B cell (primary cell): ENCODE measurements at regions not wholly inside any gene's neighbourhood (a gene's known extent, or its start where the extent isn't known, plus 50 kb on each side); places are given as distances from the start of the nearest gene placed in this dataset.

ENCODE experiments used
- ATAC-seq: fragments of 200-7000 bp; cut with Tn5 transposase; one replicate; pipeline ENCODE4 v1.10.0; 2021; ENCODE audit warnings: low read depth, mild to moderate bottlenecking, moderate number of reproducible peaks, moderate library complexity
- CTCF ChIA-PET: fragments of 350-600 bp; sonication (Branson Sonifier 250); formaldehyde crosslinking; loops from one replicate; lab custom pipeline; 2021; ENCODE audit warnings: antibody characterized with exemption, inconsistent platforms; lab: Charles Lee
- POLR2A ChIA-PET: fragments of 350-600 bp; sonication (Branson Sonifier 250); formaldehyde crosslinking; loops from one replicate; lab custom pipeline; 2021; ENCODE audit warnings: antibody characterized with exemption; lab: Charles Lee
- DNase-seq: peaks from one replicate; pipeline ENCODE4 v3.0.0; 2013
- H2AFZ ChIP-seq: 2 replicates; pipeline ENCODE4 v1.6.1; 2012; ENCODE audit warnings: mild to moderate bottlenecking, low read depth, low read length; ENCODE audit not compliant: insufficient read depth, poor library complexity, severe bottlenecking
- H3K27ac ChIP-seq, 2 donors: 1 replicate in 1 of 2; 2 replicates in 1 of 2; pipeline ENCODE4 v1.5.1; 2012 to 2013; ENCODE audit warnings: low read length in 2 of 2, mild to moderate bottlenecking in 2 of 2, moderate library complexity in 1 of 2
- H3K27me3 ChIP-seq, 4 experiments: fragments of 200-600 bp in 1 of 4; sonication (generic) in 1 of 4; replicated peaks in 1 of 4; 1 replicate in 2 of 4; 2 replicates in 2 of 4; pipeline versions ENCODE4 v1.6.1 to v1.7.0; 2013 to 2016; ENCODE audit warnings: low read length in 3 of 4, mild to moderate bottlenecking in 2 of 4, mixed read lengths in 1 of 4, moderate library complexity in 1 of 4; ENCODE audit not compliant: insufficient read depth in 4 of 4, control insufficient read depth in 3 of 4; ENCODE audit errors: control extremely low read depth in 1 of 4
- H3K36me3 ChIP-seq, 2 experiments: replicated peaks in 1 of 2; 1 replicate in 1 of 2; 2 replicates in 1 of 2; pipeline versions ENCODE4 v1.6.1 to v1.7.1; 2013; ENCODE audit warnings: low read length in 1 of 2; ENCODE audit not compliant: insufficient read depth in 2 of 2, control insufficient read depth in 1 of 2; ENCODE audit errors: control extremely low read depth in 1 of 2, extremely low read depth in 1 of 2
- H3K4me1 ChIP-seq, 2 donors: fragments of 200-600 bp in 1 of 2; sonication (generic) in 1 of 2; 1 replicate in 1 of 2; 2 replicates in 1 of 2; pipeline versions ENCODE4 v1.5.1 to v1.6.1; 2013 to 2017; ENCODE audit warnings: low read length in 2 of 2; ENCODE audit not compliant: control insufficient read depth in 2 of 2, insufficient read depth in 2 of 2
- H3K4me2 ChIP-seq: replicated peaks from 2 replicates; pipeline ENCODE3; 2012; ENCODE audit warnings: mild to moderate bottlenecking, low read depth, low read length; ENCODE audit not compliant: poor library complexity, severe bottlenecking
- H3K4me3 ChIP-seq, 5 experiments: fragments of 200-600 bp in 1 of 5; sonication (generic) in 1 of 5; 1 replicate in 3 of 5; 2 replicates in 2 of 5; pipeline versions ENCODE4 v1.5.1 to v1.7.0; 2011 to 2016; ENCODE audit warnings: low read length in 4 of 5, mild to moderate bottlenecking in 4 of 5, low read depth in 2 of 5, control low read depth in 1 of 5, moderate library complexity in 1 of 5; ENCODE audit not compliant: insufficient read depth in 1 of 5; ENCODE audit errors: control extremely low read depth in 1 of 5, extremely low read depth in 1 of 5
- H3K79me2 ChIP-seq: fragments of 200-600 bp; sonication (generic); one replicate; pipeline ENCODE4 v1.6.0; 2016; ENCODE audit warnings: low read length; ENCODE audit not compliant: control insufficient read depth, insufficient read depth
- H3K9ac ChIP-seq: fragments of 200-600 bp; sonication (generic); 2 replicates; pipeline ENCODE4 v1.6.1; 2017; ENCODE audit warnings: mild to moderate bottlenecking, low read length, moderate library complexity
- H3K9me3 ChIP-seq, 3 donors: one replicate each; pipeline versions ENCODE4 v1.6.1 to v1.7.1; 2013; ENCODE audit warnings: low read length in 2 of 3; ENCODE audit not compliant: control insufficient read depth in 2 of 3, insufficient read depth in 1 of 3; ENCODE audit errors: control extremely low read depth in 1 of 3
- H4K20me1 ChIP-seq: 2 replicates; pipeline ENCODE4 v1.6.0; 2012; ENCODE audit warnings: mild to moderate bottlenecking, low read length; ENCODE audit not compliant: insufficient read depth, control insufficient read depth, poor library complexity, severe bottlenecking
- H3K27ac Mint-ChIP-seq: one replicate; pipeline ENCODE4 v1.8.0; 2021; ENCODE audit warnings: mixed read lengths
- H3K27me3 Mint-ChIP-seq: one replicate; pipeline ENCODE4 v1.8.0; 2021; ENCODE audit warnings: mixed read lengths
- H3K4me1 Mint-ChIP-seq: one replicate; pipeline ENCODE4 v1.8.0; 2021; ENCODE audit warnings: mixed read lengths
- H3K4me3 Mint-ChIP-seq: one replicate; pipeline ENCODE4 v1.8.0; 2021; ENCODE audit warnings: mixed read lengths
- H3K9me3 Mint-ChIP-seq: one replicate; pipeline ENCODE4 v1.8.0; 2022; ENCODE audit warnings: mixed read lengths; ENCODE audit not compliant: insufficient read depth
- EZH2 ChIP-seq: IDR thresholded peaks from 2 replicates; pipeline ENCODE4 v1.6.1; 2012; ENCODE audit warnings: borderline replicate concordance, low read depth, mild to moderate bottlenecking, moderate library complexity, low read length; ENCODE audit not compliant: insufficient read depth, poor library complexity, severe bottlenecking
- WGBS: methylation state at CpG from one replicate; pipeline ENCODE4 v1.1.5; 2013; ENCODE audit warnings: missing lambda C conversion rate; ENCODE audit not compliant: insufficient coverage; 5-methylcytosine and 5-hydroxymethylcytosine counted together
- intact Hi-C: fragments of 100-400 bp; cut with micrococcal nuclease; formaldehyde crosslinking; loops from one replicate; pipeline ENCODE4 v1.10.0; 2022
- TF ChIP-seq, protein P1 (sequence below): fragments of 200-600 bp; IDR thresholded peaks from one replicate; pipeline ENCODE4 v1.8.0; 2022; ENCODE audit warnings: antibody characterized with exemption, mild to moderate bottlenecking

DNA sequence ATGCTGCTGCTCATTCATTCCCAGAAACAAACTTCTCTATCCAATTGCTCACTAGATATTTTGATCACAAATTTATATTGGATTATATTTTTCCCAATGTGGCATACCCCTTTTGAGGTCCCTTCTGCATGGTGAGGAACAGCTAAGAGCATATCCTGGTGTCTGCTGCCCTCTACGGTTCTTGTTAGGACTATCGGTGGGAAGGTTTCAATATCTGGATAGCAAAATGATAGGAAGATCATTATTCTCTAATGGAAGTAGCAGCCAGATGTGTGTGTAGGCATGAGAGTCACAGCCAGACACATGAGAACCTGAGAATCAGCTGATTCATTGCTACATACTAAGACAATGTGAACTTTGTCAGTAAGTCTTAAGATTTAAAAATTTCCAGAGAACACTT is 1422.4 kb upstream of the MIR17HG start:
- H3K27me3 Mint-ChIP-seq, result no peaks in the 10 kb centered on the region
- H3K4me3 ChIP-seq, result no peak overlapping the region
- no peak overlapping the region for H3K4me2 ChIP-seq
- TF ChIP-seq, protein P1, sequence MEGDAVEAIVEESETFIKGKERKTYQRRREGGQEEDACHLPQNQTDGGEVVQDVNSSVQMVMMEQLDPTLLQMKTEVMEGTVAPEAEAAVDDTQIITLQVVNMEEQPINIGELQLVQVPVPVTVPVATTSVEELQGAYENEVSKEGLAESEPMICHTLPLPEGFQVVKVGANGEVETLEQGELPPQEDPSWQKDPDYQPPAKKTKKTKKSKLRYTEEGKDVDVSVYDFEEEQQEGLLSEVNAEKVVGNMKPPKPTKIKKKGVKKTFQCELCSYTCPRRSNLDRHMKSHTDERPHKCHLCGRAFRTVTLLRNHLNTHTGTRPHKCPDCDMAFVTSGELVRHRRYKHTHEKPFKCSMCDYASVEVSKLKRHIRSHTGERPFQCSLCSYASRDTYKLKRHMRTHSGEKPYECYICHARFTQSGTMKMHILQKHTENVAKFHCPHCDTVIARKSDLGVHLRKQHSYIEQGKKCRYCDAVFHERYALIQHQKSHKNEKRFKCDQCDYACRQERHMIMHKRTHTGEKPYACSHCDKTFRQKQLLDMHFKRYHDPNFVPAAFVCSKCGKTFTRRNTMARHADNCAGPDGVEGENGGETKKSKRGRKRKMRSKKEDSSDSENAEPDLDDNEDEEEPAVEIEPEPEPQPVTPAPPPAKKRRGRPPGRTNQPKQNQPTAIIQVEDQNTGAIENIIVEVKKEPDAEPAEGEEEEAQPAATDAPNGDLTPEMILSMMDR, result no peak
- TF ChIP-seq EZH2, result no peak
- ATAC-seq, result no peak
- no peaks in the 10 kb centered on the region for H4K20me1 ChIP-seq
- no peaks in the 10 kb centered on the region for H3K9me3 ChIP-seq
- H3K4me1 Mint-ChIP-seq, result no peaks in the 10 kb centered on the region
- no CpG with 5 or more reads among the region's 2 CpGs for WGBS
- intact Hi-C loops, result no loop called here
- H3K9ac ChIP-seq, result no peak overlapping the region
- ChIA-PET POLR2A (no interaction called here), CTCF (no interaction called here)
- H3K4me3 Mint-ChIP-seq, result no peak overlapping the region
- H3K9me3 Mint-ChIP-seq, result peaks cover under 1% of the 10 kb centered on the region
- no peak for DNase-seq
- no peak overlapping the region for H3K27ac Mint-ChIP-seq
- H2AFZ ChIP-seq, result no peak overlapping the region
- no peak overlapping the region for H3K27ac ChIP-seq
- H3K36me3 ChIP-seq, result no peaks in the 10 kb centered on the region
- no peaks in the 10 kb centered on the region for H3K4me1 ChIP-seq
- H3K79me2 ChIP-seq, result no peaks in the 10 kb centered on the region
- H3K27me3 ChIP-seq, result no peaks in the 10 kb centered on the region

GRCh38 chr13:89930861-89931260 is 1416.6 kb upstream of the MIR17HG start:
- Histone ChIP-seq H2AFZ (no peak overlapping the region), H3K4me3 (no peak overlapping the region), H3K27me3 (no peaks in the 10 kb centered on the region), H4K20me1 (no peaks in the 10 kb centered on the region), H3K27ac (no peak overlapping the region), H3K79me2 (no peaks in the 10 kb centered on the region), H3K9ac (no peak overlapping the region), H3K4me1 (no peaks in the 10 kb centered on the region), H3K4me2 (no peak overlapping the region), H3K36me3 (no peaks in the 10 kb centered on the region), H3K9me3 (no peaks in the 10 kb centered on the region)
- ChIA-PET CTCF (interaction anchor here (0.6 kb wide), 1 partner anchor 91 kb away, joined by 4 read pairs; no protein-coding TSS in a partner anchor), POLR2A (no interaction called here)
- H3K9me3 Mint-ChIP-seq, result no peaks in the 10 kb centered on the region
- H3K27me3 Mint-ChIP-seq, result no peaks in the 10 kb centered on the region
- ATAC-seq (no peak), DNase-seq (no peak)
- intact Hi-C loops, result no loop called here
- H3K4me1 Mint-ChIP-seq, result no peaks in the 10 kb centered on the region
- 60% methylated on average over 1 of the region's 2 CpGs for WGBS
- H3K4me3 Mint-ChIP-seq, result no peak overlapping the region
- no peak for TF ChIP-seq EZH2
- TF ChIP-seq, protein P1, result no peak
- no peak overlapping the region for H3K27ac Mint-ChIP-seq
